ENCODE measurements at regions not wholly inside any gene's neighbourhood (a gene's known extent, or its start where the extent isn't known, plus 50 kb on each side); places are given as distances from the start of the nearest gene placed in this dataset.
"Not testable (repeated sequence)": the region's sequence is repeated elsewhere in the genome, so short reads cannot be mapped to it uniquely, and the experiment has no call there.

DNA sequence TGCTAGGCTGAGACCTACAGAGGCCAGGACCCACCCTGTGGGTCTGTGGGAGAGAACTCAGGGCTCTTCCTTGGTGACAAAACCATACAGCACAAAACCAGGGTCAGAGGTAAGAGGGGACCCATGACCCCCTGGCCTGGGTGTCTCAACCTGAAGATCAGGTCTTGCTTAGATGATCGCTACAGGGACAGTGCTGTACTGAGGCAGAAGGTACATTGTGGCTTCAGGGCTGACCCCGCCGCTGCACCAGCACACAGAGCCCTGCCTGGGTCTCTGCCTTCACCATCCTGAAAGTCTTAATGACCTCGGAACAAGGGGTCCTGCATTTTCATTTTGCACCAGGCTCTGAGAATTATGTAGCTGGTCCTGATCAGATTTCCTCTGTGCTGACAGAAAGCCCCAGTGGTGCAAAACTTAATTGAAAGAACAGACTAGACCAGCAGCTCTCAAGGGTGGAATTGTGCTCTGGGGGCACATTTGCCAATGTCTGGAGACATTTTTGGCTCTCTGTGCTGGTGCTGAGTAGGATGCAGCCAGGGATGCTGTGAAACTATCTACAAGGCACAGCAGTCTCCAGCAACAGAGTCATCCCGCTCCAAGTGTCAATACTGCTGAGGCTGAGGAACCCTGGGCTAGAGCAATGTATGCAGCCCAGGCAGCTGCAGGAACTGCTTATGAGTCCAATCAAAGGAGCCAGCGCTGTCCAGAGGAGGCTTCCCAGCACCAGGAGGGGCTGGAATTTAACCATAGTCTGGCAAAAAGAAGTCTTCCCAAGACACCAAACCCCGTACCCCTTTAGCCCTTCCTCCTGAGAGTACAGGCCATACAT lies 254.9 kb downstream of the ERMARD start:
- FAIRE-seq (no peak), DNase-seq (ENCODE audit: insufficient read length, low spot score) (no peak)

DNA sequence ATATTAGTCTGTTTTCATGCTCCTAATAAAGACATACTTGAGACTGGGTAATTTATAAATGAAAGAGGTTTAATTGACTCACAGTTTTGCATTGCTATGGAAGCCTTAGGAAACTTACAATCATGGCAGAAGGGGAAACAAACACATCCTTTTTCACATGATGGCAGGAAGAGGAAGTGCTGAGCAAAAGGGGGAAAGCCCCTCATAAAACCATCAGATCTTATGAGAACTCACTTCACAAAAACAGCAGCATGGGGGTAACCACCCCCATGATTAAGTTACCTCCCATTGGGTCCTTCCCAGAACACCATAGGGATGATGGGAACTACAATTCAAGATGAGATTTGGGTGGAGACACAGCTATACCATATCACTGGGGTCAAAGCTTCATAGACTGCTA lies 254.2 kb downstream of the ERMARD start:
- DNase-seq (ENCODE audit: insufficient read length, low spot score) = no peak
- FAIRE-seq = no peak

DNA sequence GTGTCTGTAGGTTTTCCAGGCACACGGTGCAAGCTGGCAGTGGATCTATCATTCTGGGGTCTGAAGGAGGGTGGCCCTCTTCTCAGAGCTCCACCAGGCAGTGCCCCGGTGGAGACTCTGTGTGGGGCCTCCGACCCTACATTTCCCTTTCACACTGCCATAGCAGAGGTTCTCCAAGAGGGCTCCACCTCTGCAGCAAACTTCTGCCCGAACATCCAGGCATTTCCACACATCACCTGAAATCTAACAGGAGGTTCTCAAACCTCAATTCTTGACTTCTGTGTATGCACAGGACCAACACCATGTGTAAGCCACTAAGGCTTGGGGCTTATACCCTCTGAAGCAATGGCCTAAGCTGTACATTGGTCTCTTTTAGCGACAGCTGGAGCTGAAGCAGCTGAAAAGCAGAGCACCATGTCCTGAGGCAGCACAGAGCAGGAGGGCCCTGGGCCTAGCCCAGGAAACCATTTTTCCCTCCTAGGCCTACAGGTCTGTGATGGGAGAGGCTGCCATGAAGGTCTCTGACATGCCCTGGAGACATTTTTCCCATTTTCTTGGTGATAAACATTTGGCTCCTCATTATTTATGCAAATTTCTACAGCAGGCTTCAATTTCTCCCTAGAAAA lies 253.3 kb downstream of the ERMARD start:
- no peak for FAIRE-seq
- DNase-seq (ENCODE audit: insufficient read length, low spot score) = no peak

DNA sequence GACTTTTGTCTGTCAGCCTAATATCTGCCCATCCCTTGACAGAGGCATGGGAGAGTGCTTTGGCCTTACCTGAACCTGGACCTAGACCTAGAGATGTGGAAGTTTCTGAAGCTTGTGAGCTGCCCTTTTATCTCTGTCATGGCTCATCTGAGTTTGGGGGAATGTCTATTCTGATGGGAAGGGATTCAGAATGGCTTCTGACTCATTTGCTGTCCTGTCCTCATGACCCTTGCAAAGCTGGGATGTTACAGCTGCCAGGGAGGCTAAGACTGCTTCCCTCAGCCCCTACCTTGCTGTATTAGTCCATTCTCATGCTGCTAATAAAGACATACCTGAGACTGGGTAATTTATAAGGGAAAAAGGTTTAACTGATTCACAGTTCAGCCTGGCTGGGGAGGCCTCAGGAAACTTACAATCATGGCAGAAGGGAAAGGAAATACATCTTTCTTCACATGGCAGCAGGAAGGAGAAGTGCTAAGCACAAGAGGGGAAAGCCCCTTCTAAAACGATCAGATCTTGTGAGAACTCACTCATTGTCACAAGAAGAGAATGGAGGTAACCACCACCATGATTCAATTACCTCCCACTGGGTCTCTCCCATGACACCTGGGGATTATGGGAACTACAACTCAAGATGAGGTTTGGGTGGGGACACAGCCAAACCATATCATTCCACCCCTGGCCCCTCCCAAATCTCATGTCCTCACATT lies 252.2 kb downstream of the ERMARD start:
- no peak for FAIRE-seq
- DNase-seq (ENCODE audit: insufficient read length, low spot score) = no peak

DNA sequence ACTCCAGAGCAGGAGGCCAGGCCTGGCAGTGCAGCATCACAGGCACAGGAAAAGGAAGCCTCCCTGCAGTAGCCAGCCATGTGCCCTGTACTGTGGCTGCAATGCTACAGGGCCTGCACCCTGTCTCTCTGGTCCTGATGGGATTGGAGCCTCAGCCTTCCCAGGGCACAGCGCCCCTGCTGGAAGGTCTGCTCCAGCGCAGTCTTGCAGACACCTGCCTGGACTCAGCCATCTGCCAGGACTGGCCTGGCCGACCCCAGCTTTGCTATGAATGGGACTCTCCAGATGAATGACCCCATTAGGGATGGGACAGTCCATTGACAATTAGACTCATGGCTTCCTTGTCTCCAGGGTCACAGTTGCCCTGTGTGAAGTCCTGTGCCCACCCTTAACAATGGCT lies 251.6 kb downstream of the ERMARD start:
- no peak for FAIRE-seq
- no peak for DNase-seq (ENCODE audit: insufficient read length, low spot score)

DNA sequence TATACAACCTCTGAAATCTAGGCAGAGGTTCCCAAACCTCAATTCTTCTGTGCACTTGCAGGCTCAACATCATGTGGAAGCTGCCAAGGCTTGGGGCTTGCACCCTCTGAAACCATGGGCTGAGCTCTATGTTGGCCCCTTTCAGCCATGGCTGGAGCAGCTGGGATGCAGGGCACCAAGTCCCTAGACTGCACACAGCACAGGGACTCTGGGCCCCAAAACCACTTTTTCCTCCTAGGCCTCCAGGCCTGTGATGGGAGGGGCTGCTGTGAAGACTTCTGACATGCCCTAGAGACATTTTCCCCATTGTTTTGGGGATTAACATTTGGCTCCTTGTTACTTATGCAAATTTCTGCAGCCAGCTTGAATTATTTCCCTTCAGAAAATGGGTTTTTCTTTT lies 250.4 kb downstream of the ERMARD start:
- not testable (repeated sequence) for DNase-seq (ENCODE audit: insufficient read length, low spot score); FAIRE-seq

DNA sequence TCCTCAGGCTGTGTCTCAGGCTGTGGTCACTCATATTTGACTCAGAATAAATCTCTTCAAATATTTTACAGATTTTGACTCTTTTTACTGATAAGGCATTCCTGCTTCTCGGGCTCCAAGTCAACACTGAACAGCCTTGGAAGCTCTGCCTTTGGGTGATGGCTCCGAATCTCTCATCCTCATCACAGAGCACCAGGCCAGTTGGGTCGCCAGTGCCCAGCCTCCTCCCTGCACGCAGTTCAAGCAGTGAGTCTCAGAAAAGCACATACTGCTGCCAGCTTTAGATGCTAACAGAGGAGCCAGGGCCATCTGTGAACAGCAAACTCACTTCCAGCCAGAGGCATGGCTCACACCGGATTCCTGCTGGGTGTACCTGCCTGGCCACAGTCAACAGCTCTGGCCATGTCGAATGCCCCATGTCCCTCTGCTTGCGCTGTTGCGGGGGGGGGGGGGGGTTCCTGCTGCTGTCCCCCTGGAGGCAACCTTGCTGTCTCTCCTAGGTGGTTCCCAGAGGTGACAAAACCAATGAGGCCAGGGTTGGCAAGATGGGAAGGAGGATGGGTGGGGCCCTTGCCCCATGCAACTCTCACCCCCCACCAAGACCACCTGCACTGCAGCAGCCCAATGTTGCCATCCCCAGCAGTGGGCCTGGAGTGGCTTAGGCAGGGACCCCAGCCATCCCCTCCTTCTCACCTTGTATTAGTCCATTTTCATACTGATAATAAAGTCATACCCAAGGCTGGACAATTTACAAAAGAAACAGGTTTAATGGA lies 248.8 kb downstream of the ERMARD start:
- no peak for FAIRE-seq
- DNase-seq (ENCODE audit: insufficient read length, low spot score) = no peak

DNA sequence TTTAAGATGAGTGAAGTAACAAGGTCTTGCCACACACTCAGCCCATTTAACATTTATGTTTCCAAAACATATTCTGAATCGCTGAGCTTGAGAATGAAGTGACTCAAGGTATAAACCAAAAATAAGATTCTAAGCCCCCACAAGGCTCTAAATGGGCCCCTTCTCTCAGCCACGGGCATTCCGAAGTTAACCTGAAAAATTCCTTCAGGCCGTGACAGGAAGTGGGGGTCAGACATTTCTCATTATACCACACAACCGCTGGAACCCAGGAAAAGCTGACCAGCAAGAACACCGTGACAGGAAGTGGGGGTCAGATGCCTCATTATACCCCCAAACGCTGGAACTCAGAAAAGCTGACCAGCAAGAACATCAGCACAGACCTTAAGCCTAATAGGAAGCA lies 247.9 kb downstream of the ERMARD start:
- FAIRE-seq (no peak), DNase-seq (ENCODE audit: insufficient read length, low spot score) (no peak)

DNA sequence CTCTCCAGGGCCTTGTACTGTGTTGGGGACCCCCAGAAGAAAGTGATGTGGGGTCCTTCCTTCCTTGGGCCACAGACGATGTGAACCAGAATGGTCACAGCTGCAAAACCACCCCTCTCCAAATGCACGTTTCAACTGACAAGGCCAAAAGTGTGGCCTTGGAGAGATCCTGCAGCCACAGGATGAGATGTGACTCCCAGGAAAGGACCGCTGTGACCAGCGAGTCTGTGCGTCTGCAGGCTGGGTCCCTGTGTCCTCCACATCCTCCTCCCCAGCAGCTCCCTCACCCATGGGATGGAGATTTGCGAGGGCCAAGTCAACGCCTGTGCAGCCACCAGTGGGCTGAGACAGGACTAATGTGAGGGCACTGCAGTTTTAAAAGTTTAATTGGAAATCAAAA lies 247.0 kb downstream of the ERMARD start:
- FAIRE-seq (no peak), DNase-seq (ENCODE audit: insufficient read length, low spot score) (no peak)

DNA sequence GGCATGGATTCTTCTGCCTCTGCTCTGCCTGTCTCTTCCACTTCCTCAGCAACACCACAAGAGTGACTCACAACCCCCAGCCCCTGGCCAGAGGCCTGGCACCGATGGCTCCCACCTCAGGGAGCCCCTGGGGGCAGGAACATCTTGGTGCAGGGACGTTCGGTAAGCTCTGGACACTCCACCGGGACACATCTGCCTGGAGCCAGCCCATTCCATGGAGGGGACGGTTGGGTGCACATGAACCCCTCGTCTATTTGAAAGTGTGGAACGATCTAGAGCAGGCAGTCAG lies 246.5 kb downstream of the ERMARD start:
- FAIRE-seq = no peak
- no peak for DNase-seq (ENCODE audit: insufficient read length, low spot score)

DNA sequence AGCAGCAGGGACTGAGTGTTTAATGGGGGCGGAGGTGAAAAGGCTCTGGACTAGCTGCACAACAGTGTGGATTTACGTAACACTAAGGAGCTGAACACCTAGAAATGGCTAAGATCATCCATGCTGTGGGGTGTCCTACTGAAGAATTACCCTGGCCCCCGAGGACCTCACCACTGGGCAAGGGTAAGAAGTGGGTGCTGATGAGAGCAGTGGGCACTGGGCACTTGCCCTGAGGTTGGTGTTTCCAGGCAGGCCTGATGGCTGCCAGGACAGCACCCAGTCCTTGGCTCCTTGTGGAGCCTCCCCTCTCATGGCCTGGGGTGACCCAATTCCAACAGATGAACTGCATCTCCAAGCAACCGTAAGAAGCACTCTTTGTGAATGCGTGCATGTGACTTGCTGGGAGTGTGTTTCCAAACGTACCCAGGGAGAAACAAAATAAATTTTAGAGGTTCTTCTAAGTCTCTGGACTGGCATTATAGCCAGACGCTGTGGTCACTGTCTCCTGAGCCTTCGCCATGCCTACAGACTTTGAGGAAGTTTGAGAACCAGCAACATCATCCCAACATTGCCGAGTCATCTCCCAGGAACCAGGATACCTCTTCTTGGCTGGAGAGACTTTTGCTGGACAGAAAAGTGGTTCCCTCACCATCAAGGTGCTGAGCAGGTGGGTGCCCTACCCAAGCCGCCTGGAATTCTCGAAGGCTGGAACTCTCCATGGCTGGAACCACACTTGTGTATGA lies 245.9 kb downstream of the ERMARD start:
- DNase-seq (ENCODE audit: insufficient read length, low spot score) (no peak), FAIRE-seq (no peak)

DNA sequence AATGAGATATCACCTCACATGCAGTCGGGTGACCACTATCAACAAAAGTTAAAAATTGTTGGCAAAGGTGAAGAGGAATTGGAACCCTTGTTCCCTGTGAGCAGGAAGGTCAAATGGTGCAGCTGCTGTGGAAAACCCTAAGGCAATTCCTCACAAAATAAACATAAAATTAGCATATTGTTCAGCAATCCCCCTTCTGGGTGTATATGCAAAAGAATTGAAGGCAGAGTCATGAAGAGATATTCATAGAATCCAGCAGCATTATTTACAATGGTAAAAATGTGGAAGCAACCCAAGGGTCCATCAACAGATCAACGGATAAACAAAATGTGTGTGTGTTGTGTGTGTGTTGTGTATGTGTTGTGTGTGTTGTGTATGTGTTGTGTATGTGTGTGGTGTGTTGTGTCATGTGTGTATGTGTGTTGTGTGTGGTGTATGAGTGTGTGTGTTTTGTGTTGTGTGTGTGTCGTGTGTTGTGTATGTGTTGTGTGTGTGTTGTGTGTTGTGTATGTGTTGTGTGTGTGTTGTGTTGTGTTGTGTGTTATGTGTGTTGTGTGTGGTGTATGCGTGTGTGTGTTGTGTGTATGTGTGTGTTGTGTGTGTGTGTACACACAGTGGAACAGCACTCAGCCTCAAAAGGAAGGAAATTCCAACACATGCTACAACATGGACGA lies 245.1 kb downstream of the ERMARD start:
- no peak for FAIRE-seq
- DNase-seq (ENCODE audit: insufficient read length, low spot score) = no peak

DNA sequence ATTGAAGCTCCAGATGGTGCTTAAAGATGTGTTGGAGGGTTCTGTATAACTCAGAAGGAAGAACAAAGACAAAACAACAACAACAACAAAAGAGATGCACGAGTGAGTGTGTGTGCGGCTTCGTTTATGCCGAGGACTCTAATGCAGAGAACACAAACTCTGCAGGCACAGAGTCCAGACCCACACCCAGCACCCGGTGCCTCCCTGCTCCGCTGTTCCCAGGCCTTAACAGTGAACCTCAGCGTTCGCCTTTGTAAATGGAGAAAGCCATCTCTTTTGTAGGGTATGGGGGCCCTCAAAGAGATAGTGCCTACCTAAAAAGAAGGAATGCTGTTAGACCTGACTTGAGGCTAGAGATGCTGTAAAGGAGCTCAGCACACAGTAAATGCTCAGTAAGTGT lies 243.3 kb downstream of the ERMARD start:
- FAIRE-seq = no peak
- DNase-seq (ENCODE audit: insufficient read length, low spot score) = no peak

DNA sequence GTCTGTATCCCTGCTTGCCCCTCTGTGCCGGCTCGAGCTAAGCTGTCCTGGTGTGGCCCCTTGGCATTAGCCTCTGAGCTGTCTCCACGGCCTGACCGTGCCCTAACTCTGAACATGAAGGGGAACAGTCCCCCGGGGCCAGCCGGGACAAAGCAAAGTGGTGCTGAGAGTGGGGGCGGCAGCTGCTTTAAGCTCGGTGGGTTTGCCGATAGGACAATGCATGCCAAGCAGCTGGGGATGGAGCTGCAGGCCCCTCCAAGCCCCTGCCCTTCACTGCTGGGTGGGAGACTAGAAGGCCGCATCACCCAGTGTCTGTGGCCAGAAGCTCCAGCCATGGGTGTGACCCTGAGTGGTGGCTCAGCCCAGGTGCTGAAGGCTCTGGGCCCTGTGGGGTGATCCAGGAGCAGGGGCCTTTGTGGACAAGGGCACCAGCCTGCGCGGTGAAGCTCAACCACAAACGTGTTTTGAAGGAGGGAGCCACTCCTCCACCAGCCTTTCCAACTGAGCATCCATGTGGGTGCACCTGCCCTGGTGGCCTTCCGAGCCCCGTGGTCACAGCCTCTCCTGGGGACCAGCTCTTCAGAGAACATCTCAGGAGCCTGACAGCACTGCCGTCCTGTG lies 242.5 kb downstream of the ERMARD start:
- FAIRE-seq = no peak
- DNase-seq (ENCODE audit: insufficient read length, low spot score) = no peak

DNA sequence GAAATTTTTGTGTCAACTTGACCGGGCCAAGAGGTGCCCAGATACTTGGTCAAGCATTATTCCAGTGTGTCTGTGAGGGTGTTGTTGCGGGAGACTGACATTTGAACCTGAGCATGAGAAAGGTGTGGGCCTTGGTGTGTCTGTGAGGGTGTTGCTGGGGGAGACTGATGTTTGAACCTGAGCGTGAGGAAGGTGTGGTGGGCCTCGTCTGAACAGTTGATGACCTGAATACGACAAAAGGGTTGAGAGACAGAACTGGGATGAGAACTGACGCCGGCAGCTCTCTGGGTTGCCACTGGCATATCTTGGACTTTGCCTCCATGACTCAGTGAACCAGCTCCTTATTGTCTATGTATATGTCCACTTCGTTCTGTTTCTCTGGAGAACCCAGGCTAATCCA lies 240.5 kb downstream of the ERMARD start:
- FAIRE-seq (no peak), DNase-seq (ENCODE audit: insufficient read length, low spot score) (no peak)

DNA sequence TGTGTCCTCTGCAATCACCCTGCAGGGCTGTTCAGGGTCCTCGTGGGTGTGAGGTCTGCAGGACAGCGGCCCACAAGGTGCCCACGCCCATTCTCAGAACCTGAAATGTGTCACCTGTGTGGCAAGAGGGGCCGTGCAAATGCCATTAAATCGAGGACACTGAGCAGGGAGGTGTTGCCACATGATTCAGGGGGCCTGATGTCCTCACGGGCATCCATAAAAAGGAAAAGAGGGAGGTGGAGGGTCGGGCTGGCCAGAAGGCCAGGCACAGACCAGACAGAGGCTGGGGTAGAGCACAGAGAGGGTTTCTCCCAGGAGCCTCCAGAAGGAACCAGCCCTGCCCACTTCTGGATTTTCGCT lies 239.6 kb downstream of the ERMARD start:
- FAIRE-seq = no peak
- DNase-seq (ENCODE audit: insufficient read length, low spot score) = no peak

DNA sequence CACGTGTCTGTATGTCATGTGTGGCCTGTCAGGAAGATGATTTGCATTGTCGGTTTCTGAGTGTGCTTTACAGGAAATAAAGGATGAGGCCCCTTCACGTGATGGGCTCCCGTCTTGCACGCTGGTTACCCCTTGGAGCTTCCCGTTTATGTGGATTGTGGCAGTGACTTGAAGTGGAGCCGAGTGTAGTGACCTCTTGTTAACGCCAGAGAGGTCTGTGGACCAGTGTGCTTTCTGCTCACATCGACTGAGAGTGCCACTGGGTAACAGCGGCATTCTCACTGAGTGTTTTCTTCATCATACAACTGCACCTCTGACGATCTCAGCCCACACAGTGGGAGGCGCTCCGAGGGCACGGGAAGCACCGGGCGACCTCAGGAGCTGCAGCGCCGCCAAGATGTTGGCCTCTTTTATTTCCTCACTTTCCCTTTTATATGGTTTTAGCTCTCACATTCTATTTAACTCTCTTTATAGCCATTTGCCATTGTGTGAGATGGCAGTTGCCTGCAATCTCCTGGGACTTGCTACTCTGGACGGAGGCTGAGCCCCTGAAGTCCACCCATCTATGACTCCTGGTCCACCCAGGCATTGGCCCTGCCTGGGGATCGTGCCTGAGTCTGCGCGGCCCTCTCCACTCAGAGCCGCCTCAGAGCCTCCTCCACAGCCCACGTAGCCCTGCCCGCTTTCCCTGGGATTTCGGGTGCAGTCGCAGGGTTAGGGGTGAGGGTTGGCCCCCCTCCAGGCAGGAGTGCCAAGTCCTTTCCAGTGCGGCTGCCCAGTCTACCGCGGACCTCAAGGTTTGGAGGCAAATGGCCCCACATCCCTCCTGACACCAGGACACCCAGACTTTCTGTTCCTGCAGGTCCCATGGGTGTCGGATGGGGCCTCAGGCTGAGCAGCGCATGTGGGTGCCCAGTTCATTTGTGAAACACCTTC lies 238.9 kb downstream of the ERMARD start:
- FAIRE-seq = no peak
- peak; percentile 39 for DNase-seq (ENCODE audit: insufficient read length, low spot score)

DNA sequence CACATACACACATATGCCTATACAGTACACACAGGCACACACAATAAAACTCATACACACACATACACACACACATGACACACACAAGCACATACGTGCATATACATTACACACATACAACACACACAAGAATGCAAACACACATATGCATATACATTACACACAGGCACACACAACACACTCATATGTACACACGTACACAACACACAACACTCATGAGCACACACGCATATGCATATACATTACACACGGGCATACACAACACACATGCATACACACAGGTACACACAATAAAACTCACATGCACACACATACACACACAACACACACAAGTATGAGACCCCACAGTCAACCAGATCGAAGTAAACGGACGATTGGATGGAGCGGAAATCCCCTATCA lies 238.2 kb downstream of the ERMARD start:
- no peak for DNase-seq (ENCODE audit: insufficient read length, low spot score)
- no peak for FAIRE-seq
